Heart right ventricle (tissue), 16 donors: ENCODE measurements at regions not wholly inside any gene's neighbourhood (a gene's known extent, or its start where the extent isn't known, plus 50 kb on each side); places are given as distances from the start of the nearest gene placed in this dataset.

ENCODE experiments used
- ATAC-seq, 8 donors: fragments of 200-7000 bp; cut with Tn5 transposase; one replicate each; pipeline ENCODE4 v1.9.1; 2020; ENCODE audit warnings: mild to moderate bottlenecking in 8 of 8, moderate library complexity in 8 of 8, moderate number of reproducible peaks in 1 of 8
- DNase-seq, 2 donors: peaks; one replicate each; pipeline ENCODE4 v3.0.0-alpha.2; 2020
- H3K27ac ChIP-seq, 10 donors: fragments of 200-600 bp; sonication (generic) in 2 of 10; one replicate each; pipeline versions ENCODE4 v1.5.0 to v1.8.0; 2020 to 2022; ENCODE audit warnings: mild to moderate bottlenecking in 3 of 10
- H3K27me3 ChIP-seq, 7 donors: fragments of 200-600 bp; one replicate each; pipeline ENCODE4 v1.8.0; 2021 to 2022; ENCODE audit warnings: mild to moderate bottlenecking in 2 of 7
- H3K36me3 ChIP-seq, 9 donors: fragments of 200-600 bp; sonication (generic) in 1 of 9; one replicate each; pipeline versions ENCODE4 v1.5.0 to v1.8.0; 2020 to 2022; ENCODE audit warnings: mild to moderate bottlenecking in 2 of 9
- H3K4me1 ChIP-seq, 9 donors: fragments of 200-600 bp; sonication (generic) in 1 of 9; one replicate each; pipeline versions ENCODE4 v1.5.0 to v1.8.0; 2020 to 2022; ENCODE audit warnings: mild to moderate bottlenecking in 4 of 9
- H3K4me3 ChIP-seq, 10 donors: fragments of 200-600 bp; sonication (generic) in 2 of 10; one replicate each; pipeline versions ENCODE4 v1.5.0 to v1.8.0; 2020 to 2022; ENCODE audit warnings: mild to moderate bottlenecking in 7 of 10, moderate library complexity in 2 of 10
- H3K9me3 ChIP-seq, 11 donors: fragments of 200-600 bp in 10 of 11; sonication (generic) in 2 of 11; one replicate each; pipeline versions ENCODE4 v1.5.0 to v1.8.0; 2013 to 2022; ENCODE audit warnings: mild to moderate bottlenecking in 2 of 11, control low read depth in 1 of 11, moderate library complexity in 1 of 11
- CTCF ChIP-seq, 9 donors: fragments of 200-600 bp; sonication (generic) in 2 of 9; IDR thresholded peaks; one replicate each; pipeline versions ENCODE4 v1.5.0 to v1.8.0; 2021 to 2022; ENCODE audit warnings: antibody characterized with exemption in 9 of 9, mild to moderate bottlenecking in 5 of 9, moderate library complexity in 1 of 9
- WGBS, 2 donors: extraction: QIAGEN DNeasy Blood & Tissue Kit; methylation state at CpG; one replicate each; pipeline ENCODE4 v1.1.7; 2013; ENCODE audit warnings: inconsistent platforms in 1 of 2; 5-methylcytosine and 5-hydroxymethylcytosine counted together
- intact Hi-C, 10 donors: fragments of 100-400 bp; cut with DNase I; formaldehyde crosslinking; loops; one replicate each; pipeline versions ENCODE4 v1.11.1 to v1.14.2; 2022
- donor health status: Arrhythmogenic right ventricular cardiomyopathy.
- donor health status: ischemic (EF 13 %, LVEDD 7.1; RV severe dilation, severe dysfunction).
- donor health status: healthy with polysubstance abuse.
- donor health status: DM: no; HTN: yes; CAD: no.
- donor health status: DM: no; HTN: no; CAD: no.
- donor health status: ischemic (EF 25% LVEDD 6.9; RV normal size, moderate dysfunction).
- donor health status: ischemic (EF 25% LVEDD 5.7; RV mildly dilated, moderate dysfunction).
- donor health status: healthy.
- donor health status: DM: yes; HTN: yes; CAD: no.
- donor health status: Ischemic cardiomyopathy.
- donor health status: ischemic (EF 35%, LVEDD 5.7; RV mildly dilated, moderate dysfunction).
- donor health status: nonischemic (EF 11% LVEDD 7.7; RV severe dilation, severe dysfunction).
- donor health status: DM: yes; HTN: yes; CAD: no.
- donor health status: PGD.
- donor health status: ischemic (EF 29% LVEDD 5.4; RV normal size, mild dysfunction).
- donor health status: nonischemic (EF 23%, LVEDD 6.1; RV moderate dilation, normal function).

- intact Hi-C loops: loop anchor here in 1 of 10 donors (10.0 kb wide), 1 partner anchor 242 kb away; no protein-coding TSS in a partner anchor
- H3K4me1 ChIP-seq: no peaks in the 10 kb centered on the region
- peaks cover 0 to 4% (median 0%) of the 10 kb centered on the region in 7 donors for H3K27me3 ChIP-seq
- DNase-seq (no peak), ATAC-seq (no peak)
- peaks cover 0 to 4% (median 0%) of the 10 kb centered on the region in 11 donors for H3K9me3 ChIP-seq
- 86 to 91% methylated on average over 6 of the region's 6 CpGs for WGBS, 2 donors
- H3K27ac ChIP-seq: no peak overlapping the region
- H3K36me3 ChIP-seq: no peaks in the 10 kb centered on the region
- H3K4me3 ChIP-seq: no peak overlapping the region
- no peak for TF ChIP-seq CTCF (IDR thresholded peaks at IDR 0.05)
Measured at GRCh38 chr6:156273065-156273711, 504.0 kb upstream of the ARID1B start.

GRCh38 chr6:156269751-156270369 is 507.3 kb upstream of the ARID1B start:
- H3K27me3 ChIP-seq: peaks cover 0 to 4% (median 0%) of the 10 kb centered on the region in 7 donors
- DNase-seq (no peak), ATAC-seq (no peak)
- H3K9me3 ChIP-seq: peaks cover 0 to 4% (median 0%) of the 10 kb centered on the region in 11 donors
- no peaks in the 10 kb centered on the region for H3K4me1 ChIP-seq
- TF ChIP-seq CTCF (IDR thresholded peaks at IDR 0.05): no peak
- H3K36me3 ChIP-seq: no peaks in the 10 kb centered on the region
- WGBS, 2 donors: 87 to 93% methylated on average over 8 of the region's 8 CpGs
- intact Hi-C loops: loop anchor here in 1 of 10 donors (10.0 kb wide), 1 partner anchor 245 kb away; no protein-coding TSS in a partner anchor
- no peak overlapping the region for H3K4me3 ChIP-seq
- no peak overlapping the region for H3K27ac ChIP-seq

GRCh38 chr6:156268849-156269248 is 508.3 kb upstream of the ARID1B start:
- no peaks in the 10 kb centered on the region for H3K4me1 ChIP-seq
- peaks cover 0 to 4% (median 0%) of the 10 kb centered on the region in 11 donors for H3K9me3 ChIP-seq
- no peak for ATAC-seq
- TF ChIP-seq CTCF (IDR thresholded peaks at IDR 0.05): no peak
- no peaks in the 10 kb centered on the region for H3K36me3 ChIP-seq
- H3K27ac ChIP-seq: no peak overlapping the region
- H3K27me3 ChIP-seq: peaks cover 0 to 4% (median 0%) of the 10 kb centered on the region in 7 donors
- no peak overlapping the region for H3K4me3 ChIP-seq
- no peak for DNase-seq
- 72 to 83% methylated on average over 3 of the region's 3 CpGs for WGBS, 2 donors
- intact Hi-C loops: no loop called here

GRCh38 chr6:156262014-156262413 is 515.2 kb upstream of the ARID1B start:
- H3K36me3 ChIP-seq: no peaks in the 10 kb centered on the region
- WGBS, 2 donors: 44 to 49% methylated on average over 3 of the region's 3 CpGs
- no peaks in the 10 kb centered on the region for H3K27me3 ChIP-seq
- H3K4me3 ChIP-seq: no peak overlapping the region
- peaks cover 0 to 4% (median 0%) of the 10 kb centered on the region in 11 donors for H3K9me3 ChIP-seq
- intact Hi-C loops: no loop called here
- ATAC-seq (no peak), DNase-seq (no peak)
- no peak overlapping the region for H3K27ac ChIP-seq
- no peaks in the 10 kb centered on the region for H3K4me1 ChIP-seq
- TF ChIP-seq CTCF (IDR thresholded peaks at IDR 0.05): no peak
